ENCODE measurements at regions not wholly inside any gene's neighbourhood (a gene's known extent, or its start where the extent isn't known, plus 50 kb on each side); places are given as distances from the start of the nearest gene placed in this dataset.

DNA sequence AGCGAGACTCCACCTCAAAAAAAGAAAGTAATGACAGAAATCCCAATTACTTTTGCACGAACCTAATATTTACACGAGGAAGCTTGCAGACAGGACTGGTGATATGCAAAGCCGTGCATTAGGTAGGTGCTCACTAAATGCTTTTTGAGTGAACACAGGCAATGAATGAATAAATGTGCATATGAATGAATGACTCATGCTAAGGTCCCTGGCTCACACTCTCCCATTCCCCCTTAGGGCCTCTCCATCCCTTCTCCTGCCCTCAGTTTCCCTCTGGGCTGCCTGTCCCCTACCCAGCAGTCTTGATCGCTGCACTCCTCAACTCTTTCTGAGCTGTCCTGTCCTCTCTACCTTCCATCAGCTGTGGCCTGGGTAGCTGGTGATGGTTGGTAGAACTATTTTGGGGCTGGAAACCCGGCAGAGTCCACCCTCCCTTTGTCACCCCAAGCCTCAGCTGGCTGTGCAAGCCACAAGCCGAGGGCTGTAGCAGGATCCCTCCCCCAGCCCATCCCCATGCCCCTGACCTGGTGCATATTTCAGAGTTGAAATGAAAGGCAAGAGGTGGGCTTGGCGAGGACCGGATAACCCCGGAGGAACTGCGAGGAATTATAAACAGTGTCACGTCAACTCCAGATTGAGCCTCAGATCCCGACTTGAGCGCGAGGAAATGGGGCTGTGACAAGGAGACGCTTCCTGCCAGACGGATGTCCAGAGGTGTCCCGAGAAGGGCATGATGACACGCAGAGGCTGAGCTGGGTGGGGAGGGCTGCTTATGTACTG is 191.7 kb upstream of the GSC start:
- Mint-ChIP-seq H3K9me3 (no peaks in the 10 kb centered on the region), H3K4me1 (no peaks in the 10 kb centered on the region), H3K36me3 (ENCODE audit: low read depth) (no peaks in the 10 kb centered on the region), H3K27ac (no peak overlapping the region), H3K4me3 (no peak overlapping the region), H3K27me3 (peaks cover 10% of the 10 kb centered on the region)
- no peak for DNase-seq
- CTCF ChIA-PET = no interaction called here
- POLR2A ChIA-PET = no interaction called here

DNA sequence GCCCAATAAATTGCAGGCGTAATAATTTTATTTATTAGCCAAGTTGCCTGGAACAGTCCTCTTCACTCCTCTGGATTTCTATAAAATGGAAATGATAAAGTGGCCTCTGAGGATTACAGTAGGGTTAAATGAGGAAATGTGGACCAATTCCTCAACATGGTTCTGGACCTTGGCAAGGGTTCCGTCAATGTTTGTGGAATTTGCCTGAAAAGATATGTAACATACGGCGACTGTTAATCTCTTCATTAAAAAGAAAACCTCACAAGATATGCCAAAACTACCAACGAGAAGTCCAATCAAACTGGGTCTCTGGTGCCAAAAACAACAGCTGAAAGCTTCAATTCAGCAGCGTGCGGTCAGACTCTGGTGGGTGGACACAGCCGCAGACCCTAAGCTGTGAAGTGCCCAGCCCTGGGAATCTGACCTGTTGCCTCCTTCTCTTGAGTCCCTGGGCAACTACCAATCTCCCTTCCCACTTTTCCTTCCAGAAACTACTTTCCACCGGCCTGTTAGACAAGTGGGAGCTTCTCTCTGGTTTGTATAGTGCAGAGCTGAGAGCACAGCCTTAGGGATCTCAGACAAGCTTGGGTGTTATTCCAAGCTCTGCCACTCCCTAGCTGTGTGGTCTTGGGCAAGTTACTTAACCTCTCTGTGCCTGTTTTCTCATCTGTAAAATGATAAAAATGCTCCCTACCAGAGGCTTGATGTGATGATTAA is 190.5 kb upstream of the GSC start:
- ChIA-PET POLR2A (no interaction called here), CTCF (no interaction called here)
- no peak for DNase-seq
- Mint-ChIP-seq H3K36me3 (ENCODE audit: low read depth) (no peaks in the 10 kb centered on the region), H3K27ac (no peak overlapping the region), H3K4me3 (no peak overlapping the region), H3K27me3 (peaks cover 10% of the 10 kb centered on the region), H3K9me3 (no peaks in the 10 kb centered on the region), H3K4me1 (no peaks in the 10 kb centered on the region)

DNA sequence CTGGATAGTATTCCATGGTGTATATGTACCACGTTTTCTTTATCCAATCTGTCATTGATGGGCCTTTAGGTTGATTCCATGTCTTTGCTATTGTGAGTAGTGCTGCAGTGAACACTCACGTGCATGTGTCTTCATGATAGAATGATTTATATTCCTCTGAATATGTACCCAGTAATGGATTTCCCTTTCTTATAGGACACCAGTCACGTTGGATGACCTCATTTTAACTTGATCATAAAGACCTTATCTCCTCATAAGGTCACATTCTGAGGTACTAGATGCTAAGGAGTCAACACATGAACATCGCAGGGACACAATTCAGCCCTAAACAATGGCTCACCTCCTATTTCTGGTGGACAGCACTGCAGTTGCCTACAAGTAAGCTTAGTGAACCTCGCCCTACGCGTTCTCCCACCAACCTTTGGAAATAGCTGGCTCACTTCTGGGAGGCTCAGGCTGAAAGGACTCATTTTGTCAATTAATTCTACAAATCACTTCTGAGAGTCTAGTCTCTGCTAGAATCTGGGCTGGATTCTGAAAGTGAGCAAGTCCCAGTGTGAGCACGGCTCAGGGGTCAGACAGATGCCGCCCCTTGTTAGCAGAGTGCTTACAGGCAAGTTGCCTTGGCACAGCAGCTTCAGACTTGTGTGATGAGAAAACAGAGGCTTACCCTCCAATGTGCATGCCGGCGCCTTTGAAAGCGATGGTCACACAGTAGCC is 183.8 kb upstream of the GSC start:
- H3K27me3 Mint-ChIP-seq = peaks cover 23% of the 10 kb centered on the region

DNA sequence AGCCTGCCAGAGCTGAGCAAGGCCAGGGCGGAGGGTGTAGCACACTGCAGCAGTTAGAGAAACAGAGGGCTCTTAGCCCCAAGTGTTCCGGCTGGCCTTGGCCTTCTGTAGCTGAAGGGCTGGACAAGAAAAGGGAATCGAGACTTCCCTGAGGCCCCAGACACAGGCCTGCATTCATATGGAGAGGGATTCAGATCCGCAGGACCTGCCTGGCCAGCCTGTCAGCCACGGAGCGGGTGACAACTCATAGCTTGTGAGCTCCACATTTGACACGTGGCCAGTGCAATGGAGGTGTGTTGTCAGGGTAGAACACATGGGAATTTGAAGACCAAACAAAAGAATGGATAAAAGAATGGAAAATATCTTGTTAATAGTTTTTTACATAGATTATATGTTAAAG is 182.2 kb upstream of the GSC start:
- H3K27ac Mint-ChIP-seq = no peak overlapping the region
- H3K4me3 Mint-ChIP-seq = no peak overlapping the region
- POLR2A ChIA-PET = no interaction called here
- H3K36me3 Mint-ChIP-seq (ENCODE audit: low read depth) = no peaks in the 10 kb centered on the region
- CTCF ChIA-PET = no interaction called here
- no peaks in the 10 kb centered on the region for H3K9me3 Mint-ChIP-seq
- peaks cover 28% of the 10 kb centered on the region for H3K27me3 Mint-ChIP-seq
- H3K4me1 Mint-ChIP-seq = peaks cover under 1% of the 10 kb centered on the region
- DNase-seq = no peak

More for the DNA sequence above, 183.8 kb upstream of the GSC start:
- Mint-ChIP-seq H3K27ac (no peak overlapping the region), H3K36me3 (ENCODE audit: low read depth) (no peaks in the 10 kb centered on the region), H3K4me3 (no peak overlapping the region), H3K9me3 (no peaks in the 10 kb centered on the region), H3K4me1 (no peaks in the 10 kb centered on the region)
- ChIA-PET CTCF (no interaction called here), POLR2A (no interaction called here)
- DNase-seq = no peak

DNA sequence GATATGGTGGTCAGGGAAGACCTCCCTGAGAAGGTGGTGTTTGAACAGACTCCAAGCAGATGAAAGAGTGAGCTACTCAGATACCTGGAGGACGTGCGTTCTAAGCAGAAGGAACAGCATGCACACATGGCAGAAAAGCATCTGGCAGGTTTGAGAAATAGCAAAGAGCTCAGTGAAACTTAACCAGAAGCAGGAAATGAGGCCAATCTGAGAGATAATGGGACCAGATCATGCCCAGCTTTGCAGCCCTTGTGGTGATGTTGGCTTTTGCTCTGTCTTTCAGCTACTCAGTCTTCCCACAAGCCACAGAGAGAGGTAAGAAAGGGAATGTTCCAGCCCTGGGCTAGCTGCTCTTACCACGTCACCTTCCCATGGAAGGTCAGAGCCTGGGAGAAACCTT is 176.3 kb upstream of the GSC start:
- H3K4me3 Mint-ChIP-seq = no peak overlapping the region
- peaks cover 23% of the 10 kb centered on the region for H3K4me1 Mint-ChIP-seq
- ChIA-PET POLR2A (interaction anchor here (0.7 to 0.9 kb wide), 2 partner anchors 18 to 195 kb away, joined by 3 read pairs; no protein-coding TSS in a partner anchor), CTCF (no interaction called here)
- H3K36me3 Mint-ChIP-seq (ENCODE audit: low read depth) = no peaks in the 10 kb centered on the region
- peak; percentile 42 for DNase-seq
- peak overlapping the region; percentile 89 for H3K27ac Mint-ChIP-seq
- H3K27me3 Mint-ChIP-seq = peaks cover 22% of the 10 kb centered on the region
- no peaks in the 10 kb centered on the region for H3K9me3 Mint-ChIP-seq

DNA sequence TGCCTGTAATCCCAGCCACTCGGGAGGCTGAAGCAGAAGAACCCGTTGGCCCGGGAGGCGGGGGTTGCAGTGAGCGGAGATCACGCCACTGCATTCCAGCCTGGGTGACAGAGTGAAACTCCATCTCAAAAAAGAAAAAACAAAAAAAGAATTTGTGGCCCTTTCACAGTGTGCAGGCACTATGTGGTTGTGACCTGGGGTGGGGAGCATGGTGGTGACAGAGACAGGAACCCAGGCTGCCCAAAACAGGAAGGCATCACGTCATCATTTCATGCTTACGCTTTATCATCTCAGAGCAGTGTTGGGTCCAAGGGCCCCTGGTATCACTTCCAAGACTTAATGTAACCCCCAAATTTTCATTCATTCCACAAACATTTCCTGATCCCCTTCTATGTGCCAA is 175.7 kb upstream of the GSC start:
- H3K4me3 Mint-ChIP-seq = peak overlapping the region; percentile 55
- peak; percentile 64 for DNase-seq
- H3K36me3 Mint-ChIP-seq (ENCODE audit: low read depth) = no peaks in the 10 kb centered on the region
- peaks cover 21% of the 10 kb centered on the region for H3K27me3 Mint-ChIP-seq
- H3K4me1 Mint-ChIP-seq = peaks cover 23% of the 10 kb centered on the region
- peak overlapping the region; percentile 89 for H3K27ac Mint-ChIP-seq
- H3K9me3 Mint-ChIP-seq = no peaks in the 10 kb centered on the region
- POLR2A ChIA-PET = no interaction called here
- CTCF ChIA-PET = no interaction called here

DNA sequence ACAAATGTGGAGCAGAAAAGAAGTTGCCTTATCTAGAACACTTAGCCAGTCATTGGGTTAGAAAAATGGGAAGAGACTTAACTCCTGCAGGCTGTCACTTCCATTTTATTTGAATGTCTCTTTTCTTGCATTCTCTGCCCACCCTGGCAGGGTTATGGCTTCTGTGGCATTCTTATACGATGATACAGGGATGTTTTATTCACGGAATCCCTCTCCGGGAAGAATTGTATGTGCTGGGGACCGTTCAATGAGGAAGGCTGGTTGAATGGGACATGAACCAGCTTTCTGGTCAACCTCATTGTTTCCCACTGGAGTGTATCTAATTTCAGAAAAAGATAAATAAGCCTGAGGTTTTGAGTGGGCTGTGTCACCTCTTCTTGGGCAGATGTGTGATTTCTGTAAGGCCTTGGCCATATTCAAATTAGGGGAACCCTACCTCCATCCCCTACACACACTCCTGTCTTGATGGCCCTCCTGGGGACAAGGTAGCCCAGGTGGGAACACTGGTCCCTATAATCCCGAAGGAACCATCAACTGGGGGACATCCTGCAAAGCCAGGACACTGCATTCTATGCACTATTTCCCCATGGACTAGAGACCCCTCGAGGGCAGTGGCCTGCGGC is 174.8 kb upstream of the GSC start:
- no peak overlapping the region for H3K27ac Mint-ChIP-seq
- H3K36me3 Mint-ChIP-seq (ENCODE audit: low read depth) = no peaks in the 10 kb centered on the region
- no peaks in the 10 kb centered on the region for H3K9me3 Mint-ChIP-seq
- no peak overlapping the region for H3K4me3 Mint-ChIP-seq
- H3K4me1 Mint-ChIP-seq = peaks cover 23% of the 10 kb centered on the region
- POLR2A ChIA-PET = no interaction called here
- DNase-seq = no peak
- CTCF ChIA-PET = no interaction called here
- peaks cover 13% of the 10 kb centered on the region for H3K27me3 Mint-ChIP-seq

DNA sequence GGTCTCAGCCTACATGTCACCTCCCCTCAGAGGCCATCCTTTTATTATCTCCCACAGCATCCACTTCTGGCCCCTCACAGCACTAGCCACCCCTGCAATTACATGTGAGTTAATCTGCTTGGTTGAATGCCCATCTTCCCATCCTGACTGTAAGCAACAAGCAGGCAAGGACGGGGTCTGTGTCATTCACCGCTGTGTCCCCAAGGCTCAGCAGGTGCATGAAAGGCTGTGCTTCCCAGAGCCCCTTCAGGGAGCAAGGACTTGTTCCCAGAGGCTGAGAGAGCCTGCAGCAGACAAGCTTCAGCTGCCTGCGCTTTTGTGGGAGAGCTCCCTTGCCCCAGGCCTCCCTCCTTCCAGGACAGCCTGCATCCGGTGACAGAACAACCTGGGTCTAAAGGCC is 172.7 kb upstream of the GSC start:
- POLR2A ChIA-PET = no interaction called here
- no peak for DNase-seq
- no peak overlapping the region for H3K27ac Mint-ChIP-seq
- H3K4me3 Mint-ChIP-seq = no peak overlapping the region
- no peaks in the 10 kb centered on the region for H3K9me3 Mint-ChIP-seq
- H3K27me3 Mint-ChIP-seq = peaks cover 2% of the 10 kb centered on the region
- H3K4me1 Mint-ChIP-seq = peaks cover 23% of the 10 kb centered on the region
- H3K36me3 Mint-ChIP-seq (ENCODE audit: low read depth) = no peaks in the 10 kb centered on the region
- CTCF ChIA-PET = no interaction called here

DNA sequence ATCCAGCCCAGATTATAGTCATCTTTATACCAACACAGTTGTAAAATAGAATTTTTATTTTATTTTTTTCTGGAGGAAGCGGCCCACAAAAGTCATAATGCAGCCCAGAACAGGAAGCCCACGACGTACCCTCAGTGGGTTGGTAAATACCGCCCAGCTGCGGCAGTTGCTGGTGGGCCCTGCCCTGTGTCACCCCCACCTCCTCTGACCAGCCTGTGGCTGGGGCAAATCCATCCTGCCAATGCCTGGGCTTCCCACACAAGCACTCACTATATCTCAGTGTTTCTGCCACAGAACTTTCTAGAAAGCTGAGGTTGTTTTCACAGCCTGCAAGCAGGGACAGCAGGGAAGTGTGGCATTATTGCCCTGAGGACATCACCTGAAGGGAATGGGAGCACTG is 171.4 kb upstream of the GSC start:
- no peak for DNase-seq
- Mint-ChIP-seq H3K36me3 (ENCODE audit: low read depth) (no peaks in the 10 kb centered on the region), H3K27me3 (peaks cover 2% of the 10 kb centered on the region), H3K9me3 (no peaks in the 10 kb centered on the region), H3K27ac (no peak overlapping the region), H3K4me3 (no peak overlapping the region), H3K4me1 (peaks cover 15% of the 10 kb centered on the region)
- ChIA-PET CTCF (interaction anchor here (0.6 kb wide), 1 partner anchor 474 kb away, joined by 3 read pairs; no protein-coding TSS in a partner anchor), POLR2A (no interaction called here)

DNA sequence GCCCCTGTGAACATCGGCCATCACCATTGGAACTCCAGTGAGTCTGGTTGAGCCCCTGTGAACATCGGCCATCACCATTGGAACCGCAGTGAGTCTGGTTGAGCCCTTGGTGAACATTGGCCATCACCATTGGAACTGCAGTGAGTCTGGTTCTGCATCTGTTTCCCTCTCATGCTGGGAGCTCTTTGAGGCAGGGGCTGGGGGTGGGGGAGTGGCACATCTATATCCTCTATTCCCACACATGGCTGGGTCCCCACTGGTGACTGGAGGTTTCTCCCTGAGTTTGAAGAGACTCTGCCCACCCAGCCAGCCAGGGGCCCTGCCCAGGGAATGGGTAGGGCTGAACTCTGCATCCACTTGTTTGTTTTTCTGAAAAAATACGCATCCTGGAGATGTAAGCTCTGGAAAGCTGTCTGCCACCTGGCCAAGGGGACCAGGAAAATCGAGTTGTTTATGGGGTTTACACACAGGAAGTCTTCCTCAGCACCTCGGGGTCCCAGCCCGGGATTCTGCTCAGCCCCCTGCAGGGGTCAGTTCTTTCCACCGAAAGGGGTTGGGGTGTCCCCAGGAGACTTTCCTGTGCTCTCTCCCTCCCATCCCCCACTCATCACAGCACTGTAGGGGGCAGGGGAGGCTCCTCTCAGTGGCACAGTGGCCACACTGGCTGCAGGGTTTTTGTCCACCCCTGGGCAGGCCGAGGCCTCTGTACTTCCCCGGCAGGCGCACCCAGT is 170.5 kb upstream of the GSC start:
- CTCF ChIA-PET = no interaction called here

DNA sequence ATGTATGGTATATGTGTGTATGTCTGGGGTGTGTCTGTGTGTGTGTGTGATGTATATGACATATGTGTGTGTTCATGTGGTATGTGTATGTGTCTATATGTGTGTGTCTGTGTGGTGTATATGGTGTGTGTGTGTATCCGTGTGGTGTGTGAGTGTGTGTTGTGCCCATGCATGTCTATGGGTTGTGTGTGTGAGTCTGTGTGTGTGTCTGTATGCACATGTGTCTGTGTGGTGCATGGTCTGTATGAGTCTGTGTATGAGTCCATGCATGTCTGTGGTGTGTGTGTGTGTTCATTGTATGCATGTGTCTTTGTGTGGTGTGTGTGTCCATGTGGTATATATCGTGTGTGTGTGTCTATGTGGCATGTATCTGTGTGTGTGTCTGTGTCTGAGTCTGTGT is 168.1 kb upstream of the GSC start:
- Mint-ChIP-seq H3K27ac (no peak overlapping the region), H3K27me3 (peaks cover 4% of the 10 kb centered on the region), H3K4me3 (no peak overlapping the region), H3K9me3 (no peaks in the 10 kb centered on the region), H3K4me1 (no peaks in the 10 kb centered on the region), H3K36me3 (ENCODE audit: low read depth) (no peaks in the 10 kb centered on the region)
- DNase-seq = no peak
- ChIA-PET POLR2A (no interaction called here), CTCF (no interaction called here)

More for the DNA sequence above, 170.5 kb upstream of the GSC start:
- H3K27ac Mint-ChIP-seq = no peak overlapping the region
- H3K9me3 Mint-ChIP-seq = no peaks in the 10 kb centered on the region
- peaks cover 7% of the 10 kb centered on the region for H3K4me1 Mint-ChIP-seq
- no peaks in the 10 kb centered on the region for H3K36me3 Mint-ChIP-seq (ENCODE audit: low read depth)
- no peak overlapping the region for H3K4me3 Mint-ChIP-seq
- peaks cover 2% of the 10 kb centered on the region for H3K27me3 Mint-ChIP-seq
- no peak for DNase-seq
- POLR2A ChIA-PET = no interaction called here

DNA sequence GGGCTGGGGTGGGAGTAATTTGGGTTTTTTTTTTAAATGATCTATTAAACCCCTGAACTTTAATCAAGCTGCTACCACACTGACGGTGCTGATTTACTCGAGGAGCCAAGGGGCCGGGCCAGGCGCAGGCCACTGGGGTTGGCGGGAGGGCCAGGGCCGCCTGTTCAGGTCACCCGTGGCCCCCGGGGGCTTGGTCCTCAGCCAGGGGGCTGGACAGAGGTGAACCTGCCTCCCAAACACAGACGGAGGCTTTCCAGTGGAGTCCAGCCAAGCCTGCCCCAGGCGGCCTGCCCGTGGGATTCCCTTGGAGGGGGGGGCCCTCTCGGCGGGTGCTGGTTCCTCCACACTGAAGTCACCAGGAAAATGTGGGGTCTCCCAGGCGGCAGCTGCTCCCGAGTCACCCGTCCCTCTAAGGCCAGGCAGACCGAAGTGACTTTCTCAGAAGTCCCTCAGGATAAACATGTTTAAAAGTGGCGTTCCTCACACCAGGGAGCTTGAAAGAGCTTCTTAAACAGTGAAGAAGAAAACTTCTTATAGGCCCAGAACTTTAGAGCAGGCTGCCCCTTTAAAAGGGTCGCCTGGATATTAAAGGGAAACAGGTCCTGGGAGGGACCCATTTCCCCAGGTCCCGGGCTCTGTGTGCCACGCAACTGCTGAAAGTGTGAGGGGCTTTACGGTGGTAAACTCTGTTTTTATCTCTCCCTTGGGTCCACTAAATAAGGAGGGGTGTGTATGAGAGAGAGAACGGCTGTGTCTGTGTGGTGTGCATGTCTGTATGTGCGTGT is 167.2 kb upstream of the GSC start:
- DNase-seq = no peak
- ChIA-PET CTCF (no interaction called here), POLR2A (no interaction called here)
- H3K36me3 Mint-ChIP-seq (ENCODE audit: low read depth) = no peaks in the 10 kb centered on the region
- H3K4me1 Mint-ChIP-seq = no peaks in the 10 kb centered on the region
- H3K9me3 Mint-ChIP-seq = no peaks in the 10 kb centered on the region
- H3K27ac Mint-ChIP-seq = no peak overlapping the region
- H3K27me3 Mint-ChIP-seq = peaks cover 10% of the 10 kb centered on the region
- H3K4me3 Mint-ChIP-seq = no peak overlapping the region
